ENCODE measurements at regions not wholly inside any gene's neighbourhood (a gene's known extent, or its start where the extent isn't known, plus 50 kb on each side); places are given as distances from the start of the nearest gene placed in this dataset.

DNA sequence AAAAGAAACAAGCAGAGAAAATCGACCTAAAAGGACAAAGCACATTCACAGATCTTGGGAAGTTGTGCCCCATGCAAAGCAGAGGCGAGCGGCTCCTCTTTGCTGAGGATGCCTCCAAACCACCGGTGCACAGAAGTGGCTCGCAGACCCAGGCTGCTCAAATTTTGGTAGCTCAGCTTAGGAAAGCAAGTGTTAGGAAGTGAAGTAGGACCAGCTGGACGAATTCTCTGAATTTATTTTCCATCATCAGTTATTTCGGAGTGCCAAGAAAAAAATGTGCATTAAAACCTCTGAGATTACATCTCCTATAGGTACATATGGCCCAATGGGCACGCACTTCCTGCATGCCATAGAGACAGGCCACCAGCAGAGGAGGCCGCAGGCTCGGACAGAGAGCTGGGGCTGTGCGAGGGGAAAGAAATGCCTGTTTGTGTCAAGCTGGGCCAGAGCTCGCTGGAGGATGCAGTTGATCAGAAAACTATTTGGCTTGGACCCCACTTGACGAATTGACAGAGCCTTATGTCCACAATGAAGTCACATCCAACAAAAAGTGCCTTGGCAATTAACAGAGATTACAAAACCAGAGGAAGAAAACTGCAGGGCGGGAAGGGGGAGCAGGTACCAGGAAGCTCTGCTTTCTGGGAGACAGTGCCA, 122.3 kb upstream of the LYZL2 start:
- TF ChIP-seq POLR2A (IDR thresholded peaks at IDR 0.05) = no peak
- TF ChIP-seq, protein P1, sequence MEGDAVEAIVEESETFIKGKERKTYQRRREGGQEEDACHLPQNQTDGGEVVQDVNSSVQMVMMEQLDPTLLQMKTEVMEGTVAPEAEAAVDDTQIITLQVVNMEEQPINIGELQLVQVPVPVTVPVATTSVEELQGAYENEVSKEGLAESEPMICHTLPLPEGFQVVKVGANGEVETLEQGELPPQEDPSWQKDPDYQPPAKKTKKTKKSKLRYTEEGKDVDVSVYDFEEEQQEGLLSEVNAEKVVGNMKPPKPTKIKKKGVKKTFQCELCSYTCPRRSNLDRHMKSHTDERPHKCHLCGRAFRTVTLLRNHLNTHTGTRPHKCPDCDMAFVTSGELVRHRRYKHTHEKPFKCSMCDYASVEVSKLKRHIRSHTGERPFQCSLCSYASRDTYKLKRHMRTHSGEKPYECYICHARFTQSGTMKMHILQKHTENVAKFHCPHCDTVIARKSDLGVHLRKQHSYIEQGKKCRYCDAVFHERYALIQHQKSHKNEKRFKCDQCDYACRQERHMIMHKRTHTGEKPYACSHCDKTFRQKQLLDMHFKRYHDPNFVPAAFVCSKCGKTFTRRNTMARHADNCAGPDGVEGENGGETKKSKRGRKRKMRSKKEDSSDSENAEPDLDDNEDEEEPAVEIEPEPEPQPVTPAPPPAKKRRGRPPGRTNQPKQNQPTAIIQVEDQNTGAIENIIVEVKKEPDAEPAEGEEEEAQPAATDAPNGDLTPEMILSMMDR (IDR thresholded peaks at IDR 0.05) = peak in 3 of 4 donors; percentile 73 to 75 (median 73)
